Right lobe of liver (tissue), 4 donors: ENCODE measurements at regions not wholly inside any gene's neighbourhood (a gene's known extent, or its start where the extent isn't known, plus 50 kb on each side); places are given as distances from the start of the nearest gene placed in this dataset.
"Not testable (repeated sequence)": the region's sequence is repeated elsewhere in the genome, so short reads cannot be mapped to it uniquely, and the experiment has no call there.

Experiments used
- POLR2A ChIP-seq: fragments of 450-650 bp; IDR thresholded peaks from one replicate; pipeline ENCODE4 v1.6.1; 2017; ENCODE audit warnings: antibody characterized with exemption, mild to moderate bottlenecking
- TF ChIP-seq, protein P1 (sequence below), 4 donors: fragments of 200-600 bp in 3 of 4; fragments of 450-650 bp in 1 of 4; IDR thresholded peaks; one replicate each; pipeline versions ENCODE4 v1.5.1 to v1.8.0; 2016 to 2022; ENCODE audit warnings: antibody characterized with exemption in 4 of 4, mild to moderate bottlenecking in 2 of 4
- donor health status: DM: no; HTN: no; CAD: no.
- donor health status: DM: no; HTN: no; CAD: no.
- donor health status: DM: no; HTN: yes; CAD: no.

DNA sequence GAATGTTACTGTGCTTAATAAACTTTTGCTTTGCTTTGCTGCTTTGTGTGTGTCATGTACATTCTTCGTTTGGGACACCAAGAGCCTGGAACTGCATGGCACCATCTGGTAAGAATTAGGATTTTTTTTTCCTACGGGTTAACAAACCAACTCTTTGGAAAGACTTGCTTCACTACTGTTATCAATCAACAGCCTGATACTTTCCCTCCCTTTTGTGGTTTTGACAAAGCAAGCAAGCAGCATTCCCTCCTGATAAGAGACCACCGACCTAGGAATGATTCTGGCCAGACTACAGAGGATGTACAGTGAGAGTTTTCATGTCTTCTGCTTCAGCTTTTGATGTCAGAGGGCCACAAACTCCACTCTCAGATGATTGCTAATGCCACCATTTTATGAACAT lies 237.5 kb downstream of the FAM72C start:
- TF ChIP-seq, protein P1, sequence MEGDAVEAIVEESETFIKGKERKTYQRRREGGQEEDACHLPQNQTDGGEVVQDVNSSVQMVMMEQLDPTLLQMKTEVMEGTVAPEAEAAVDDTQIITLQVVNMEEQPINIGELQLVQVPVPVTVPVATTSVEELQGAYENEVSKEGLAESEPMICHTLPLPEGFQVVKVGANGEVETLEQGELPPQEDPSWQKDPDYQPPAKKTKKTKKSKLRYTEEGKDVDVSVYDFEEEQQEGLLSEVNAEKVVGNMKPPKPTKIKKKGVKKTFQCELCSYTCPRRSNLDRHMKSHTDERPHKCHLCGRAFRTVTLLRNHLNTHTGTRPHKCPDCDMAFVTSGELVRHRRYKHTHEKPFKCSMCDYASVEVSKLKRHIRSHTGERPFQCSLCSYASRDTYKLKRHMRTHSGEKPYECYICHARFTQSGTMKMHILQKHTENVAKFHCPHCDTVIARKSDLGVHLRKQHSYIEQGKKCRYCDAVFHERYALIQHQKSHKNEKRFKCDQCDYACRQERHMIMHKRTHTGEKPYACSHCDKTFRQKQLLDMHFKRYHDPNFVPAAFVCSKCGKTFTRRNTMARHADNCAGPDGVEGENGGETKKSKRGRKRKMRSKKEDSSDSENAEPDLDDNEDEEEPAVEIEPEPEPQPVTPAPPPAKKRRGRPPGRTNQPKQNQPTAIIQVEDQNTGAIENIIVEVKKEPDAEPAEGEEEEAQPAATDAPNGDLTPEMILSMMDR (IDR thresholded peaks at IDR 0.05), result not testable (repeated sequence)
- not testable (repeated sequence) for TF ChIP-seq POLR2A
